ENCODE measurements at regions not wholly inside any gene's neighbourhood (a gene's known extent, or its start where the extent isn't known, plus 50 kb on each side); places are given as distances from the start of the nearest gene placed in this dataset.

DNA sequence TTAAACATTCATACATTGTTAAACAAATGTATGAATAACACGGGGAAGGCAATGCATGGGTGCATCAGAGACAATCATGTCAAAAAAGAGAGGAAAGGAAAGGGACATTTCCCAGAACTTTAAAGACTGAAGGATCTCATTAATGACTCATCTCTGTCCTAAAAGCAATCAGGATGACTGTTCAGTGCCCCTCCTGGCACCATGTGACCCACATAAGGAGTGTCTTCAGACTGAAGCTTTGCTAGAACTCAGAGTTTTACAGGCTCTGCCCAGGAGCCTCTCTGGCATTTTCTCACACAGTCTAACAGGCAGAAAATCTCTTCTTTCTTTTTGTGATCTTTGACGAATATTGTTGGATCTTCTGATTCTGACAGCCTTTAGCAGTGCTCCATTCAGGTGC, 315.3 kb downstream of the OTUD1 start:
- TF ChIP-seq, protein P1, sequence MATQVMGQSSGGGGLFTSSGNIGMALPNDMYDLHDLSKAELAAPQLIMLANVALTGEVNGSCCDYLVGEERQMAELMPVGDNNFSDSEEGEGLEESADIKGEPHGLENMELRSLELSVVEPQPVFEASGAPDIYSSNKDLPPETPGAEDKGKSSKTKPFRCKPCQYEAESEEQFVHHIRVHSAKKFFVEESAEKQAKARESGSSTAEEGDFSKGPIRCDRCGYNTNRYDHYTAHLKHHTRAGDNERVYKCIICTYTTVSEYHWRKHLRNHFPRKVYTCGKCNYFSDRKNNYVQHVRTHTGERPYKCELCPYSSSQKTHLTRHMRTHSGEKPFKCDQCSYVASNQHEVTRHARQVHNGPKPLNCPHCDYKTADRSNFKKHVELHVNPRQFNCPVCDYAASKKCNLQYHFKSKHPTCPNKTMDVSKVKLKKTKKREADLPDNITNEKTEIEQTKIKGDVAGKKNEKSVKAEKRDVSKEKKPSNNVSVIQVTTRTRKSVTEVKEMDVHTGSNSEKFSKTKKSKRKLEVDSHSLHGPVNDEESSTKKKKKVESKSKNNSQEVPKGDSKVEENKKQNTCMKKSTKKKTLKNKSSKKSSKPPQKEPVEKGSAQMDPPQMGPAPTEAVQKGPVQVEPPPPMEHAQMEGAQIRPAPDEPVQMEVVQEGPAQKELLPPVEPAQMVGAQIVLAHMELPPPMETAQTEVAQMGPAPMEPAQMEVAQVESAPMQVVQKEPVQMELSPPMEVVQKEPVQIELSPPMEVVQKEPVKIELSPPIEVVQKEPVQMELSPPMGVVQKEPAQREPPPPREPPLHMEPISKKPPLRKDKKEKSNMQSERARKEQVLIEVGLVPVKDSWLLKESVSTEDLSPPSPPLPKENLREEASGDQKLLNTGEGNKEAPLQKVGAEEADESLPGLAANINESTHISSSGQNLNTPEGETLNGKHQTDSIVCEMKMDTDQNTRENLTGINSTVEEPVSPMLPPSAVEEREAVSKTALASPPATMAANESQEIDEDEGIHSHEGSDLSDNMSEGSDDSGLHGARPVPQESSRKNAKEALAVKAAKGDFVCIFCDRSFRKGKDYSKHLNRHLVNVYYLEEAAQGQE (IDR thresholded peaks at IDR 0.05; ENCODE audit: low read depth) = no peak
- TF ChIP-seq YY1 (IDR thresholded peaks at IDR 0.05; ENCODE audit: low read depth) (no peak), TEAD4 (IDR thresholded peaks at IDR 0.05) (no peak), CEBPB (IDR thresholded peaks at IDR 0.05) (no peak), RAD21 (IDR thresholded peaks at IDR 0.05; ENCODE audit: low read depth) (no peak), ZBTB7A (IDR thresholded peaks at IDR 0.05; ENCODE audit: low read depth) (no peak), TCF12 (IDR thresholded peaks at IDR 0.05; ENCODE audit: low read depth) (no peak), EP300 (IDR thresholded peaks at IDR 0.05; ENCODE audit: borderline replicate concordance) (no peak), USF1 (IDR thresholded peaks at IDR 0.05) (no peak), TAF1 (IDR thresholded peaks at IDR 0.05; ENCODE audit: low read depth) (no peak), CREB1 (IDR thresholded peaks at IDR 0.05; ENCODE audit: low read depth) (no peak), FOXM1 (IDR thresholded peaks at IDR 0.05; ENCODE audit: borderline replicate concordance, low read depth) (no peak)

Data from Ishikawa (cell line).